ENCODE measurements at regions not wholly inside any gene's neighbourhood (a gene's known extent, or its start where the extent isn't known, plus 50 kb on each side); places are given as distances from the start of the nearest gene placed in this dataset.
A peak's percentile ranks its signal among the peaks of the same experiment; 100 is the strongest.

- no peak for DNase-seq
These were observed 84.8 kb upstream of the PAX6 start for GRCh38 chr11:31895926-31896325.

DNA sequence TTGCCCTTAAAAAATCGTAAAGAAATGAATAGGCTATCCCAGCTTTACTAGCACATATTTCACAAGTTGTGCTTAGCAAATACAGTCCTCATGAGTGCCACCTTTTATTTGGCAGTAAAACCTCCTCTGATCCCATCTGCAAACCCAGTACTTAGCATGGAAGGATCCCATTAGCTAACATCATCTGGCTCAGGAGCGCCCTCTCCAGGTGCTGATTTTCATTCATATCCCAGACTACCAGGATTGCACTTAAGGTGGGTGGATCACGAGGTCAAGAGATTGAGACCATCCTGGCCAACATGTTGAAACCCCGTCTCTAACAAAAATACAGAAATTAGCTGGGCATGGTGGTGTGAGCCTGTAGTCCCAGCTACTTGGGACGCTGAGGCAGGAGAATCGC, 76.1 kb upstream of the PAX6 start:
- DNase-seq: peak; percentile 5

DNA sequence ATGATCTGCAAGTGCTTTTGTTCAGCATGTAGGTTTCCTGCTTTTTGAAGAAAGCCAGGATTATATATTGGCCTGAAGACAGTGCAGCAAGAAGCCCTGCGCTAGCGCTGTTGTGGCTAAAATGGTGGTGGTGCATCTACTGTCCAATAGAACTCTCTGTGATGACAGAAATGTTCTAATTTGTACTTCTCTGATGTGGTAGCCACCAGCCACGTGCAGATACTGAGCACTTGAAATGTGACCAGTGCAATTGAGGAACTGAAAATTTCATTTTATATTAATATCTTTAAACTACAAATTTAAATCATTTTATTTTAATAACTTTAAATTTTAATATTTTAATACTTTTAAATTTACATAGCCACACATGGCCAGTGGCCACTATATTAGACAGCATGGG, 73.0 kb upstream of the PAX6 start:
- no peak for DNase-seq

DNA sequence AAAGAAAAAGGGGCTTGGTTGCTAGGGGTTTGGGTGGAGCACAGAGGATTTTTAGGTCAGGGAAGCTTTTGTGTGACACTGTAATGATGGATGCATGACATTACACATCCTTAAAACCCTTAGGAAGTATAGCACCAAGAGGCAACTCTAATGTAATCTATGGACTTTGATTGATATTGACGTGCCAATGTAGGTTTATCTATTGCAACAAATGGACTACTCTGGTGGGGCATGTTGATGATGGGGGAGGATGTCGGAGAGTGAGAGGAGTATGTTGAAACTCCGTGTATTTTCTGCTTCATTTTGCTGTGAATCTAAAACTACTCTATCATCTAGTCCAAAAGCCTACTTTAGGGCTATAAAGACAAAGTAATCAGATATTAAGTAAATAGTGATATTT, 72.3 kb upstream of the PAX6 start:
- no peak for DNase-seq

GRCh38 chr11:31882951-31883392, 71.8 kb upstream of the PAX6 start:
- peak; percentile 29 for DNase-seq

- DNase-seq: no peak
These were observed 70.7 kb upstream of the PAX6 start for GRCh38 chr11:31881825-31882224.

DNA sequence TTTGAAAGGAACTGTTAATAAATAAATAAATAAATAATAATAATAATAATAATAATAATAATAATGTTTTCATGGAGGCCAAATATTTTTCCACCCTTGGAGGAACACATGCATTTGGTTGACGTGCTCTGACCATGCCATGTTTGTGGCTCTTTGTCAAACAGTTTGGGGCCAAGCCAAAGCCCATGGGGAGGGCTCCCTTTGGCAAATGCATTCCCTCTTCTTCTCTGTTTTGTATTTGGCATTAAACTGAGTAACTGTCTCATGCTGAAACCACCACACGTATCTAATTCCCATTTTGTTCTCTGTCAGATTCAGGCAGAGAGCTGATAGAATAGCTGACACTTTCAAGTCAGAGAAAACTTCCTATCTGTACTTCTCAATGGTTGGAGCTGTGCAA, 68.6 kb upstream of the PAX6 start:
- no peak for DNase-seq

- DNase-seq: no peak
These were observed 66.7 kb upstream of the PAX6 start for GRCh38 chr11:31877863-31878262.

- no peak for DNase-seq
These were observed 66.0 kb upstream of the PAX6 start for GRCh38 chr11:31877083-31877482.

GRCh38 chr11:31875866-31876560, 64.9 kb upstream of the PAX6 start:
- peak; percentile 85 for DNase-seq

DNA sequence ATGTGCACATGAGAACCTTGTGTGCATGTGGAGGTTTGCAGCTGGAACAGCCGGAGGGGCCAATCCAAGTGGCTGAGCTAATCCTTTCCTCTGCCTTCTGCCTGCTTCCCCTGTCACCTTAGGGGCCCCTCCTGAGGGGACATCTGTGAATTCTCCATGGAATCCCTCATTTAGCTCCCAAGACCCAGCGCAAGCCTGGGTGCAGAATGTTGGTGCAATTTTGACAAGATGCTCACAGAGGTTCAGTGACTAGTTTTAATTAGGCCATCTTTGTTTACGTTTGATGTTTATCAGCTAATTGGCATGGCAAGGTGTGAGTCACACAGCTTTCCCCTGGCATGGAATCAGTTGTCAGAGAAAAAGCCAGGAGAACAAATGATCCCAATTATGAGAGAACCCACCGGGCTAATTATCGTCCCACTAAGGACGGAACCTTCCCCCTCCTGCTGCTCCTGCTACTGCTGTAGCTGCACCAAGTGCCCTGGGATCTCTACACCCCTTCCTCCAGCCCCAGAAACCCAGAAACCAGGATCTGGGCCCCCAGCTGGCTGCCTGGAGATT, 63.6 kb upstream of the PAX6 start:
- DNase-seq: peak; percentile 98

DNA sequence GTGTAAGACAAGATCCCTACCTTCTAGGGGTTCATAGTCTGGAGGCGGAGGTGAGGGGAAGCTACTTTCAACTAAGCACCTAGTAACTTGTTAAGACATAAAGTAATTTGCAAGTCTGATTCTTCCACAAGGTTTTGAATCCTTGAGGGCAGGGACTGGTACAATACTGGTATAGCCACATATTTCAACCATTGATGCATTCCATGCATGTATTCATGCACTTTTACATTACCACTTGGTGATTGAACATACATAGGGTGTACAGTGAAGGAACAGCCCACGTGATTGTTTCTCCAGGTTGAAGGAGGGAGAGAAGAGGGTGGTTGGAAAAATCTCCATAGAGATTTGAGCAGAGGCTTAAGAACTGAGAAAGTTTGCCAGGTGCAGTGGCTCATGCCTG, 62.0 kb upstream of the PAX6 start:
- no peak for DNase-seq

DNA sequence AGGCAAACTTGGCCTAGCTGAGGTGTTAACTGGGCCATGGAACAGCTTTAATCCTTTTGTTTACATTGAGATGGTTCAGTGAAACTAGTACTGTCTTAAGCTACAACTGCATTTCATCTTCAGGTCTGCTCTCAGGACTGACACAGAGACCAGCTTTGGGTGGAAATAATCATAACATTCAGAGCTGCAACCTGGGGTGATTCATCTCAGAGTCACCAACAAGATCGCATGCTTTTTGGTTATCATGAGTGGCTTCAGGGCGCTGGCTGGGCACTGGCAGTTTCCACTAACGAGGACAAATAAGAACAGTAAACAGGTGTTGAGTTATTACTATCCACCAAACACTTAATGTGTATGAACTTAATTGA, 60.9 kb upstream of the PAX6 start:
- DNase-seq: no peak

DNA sequence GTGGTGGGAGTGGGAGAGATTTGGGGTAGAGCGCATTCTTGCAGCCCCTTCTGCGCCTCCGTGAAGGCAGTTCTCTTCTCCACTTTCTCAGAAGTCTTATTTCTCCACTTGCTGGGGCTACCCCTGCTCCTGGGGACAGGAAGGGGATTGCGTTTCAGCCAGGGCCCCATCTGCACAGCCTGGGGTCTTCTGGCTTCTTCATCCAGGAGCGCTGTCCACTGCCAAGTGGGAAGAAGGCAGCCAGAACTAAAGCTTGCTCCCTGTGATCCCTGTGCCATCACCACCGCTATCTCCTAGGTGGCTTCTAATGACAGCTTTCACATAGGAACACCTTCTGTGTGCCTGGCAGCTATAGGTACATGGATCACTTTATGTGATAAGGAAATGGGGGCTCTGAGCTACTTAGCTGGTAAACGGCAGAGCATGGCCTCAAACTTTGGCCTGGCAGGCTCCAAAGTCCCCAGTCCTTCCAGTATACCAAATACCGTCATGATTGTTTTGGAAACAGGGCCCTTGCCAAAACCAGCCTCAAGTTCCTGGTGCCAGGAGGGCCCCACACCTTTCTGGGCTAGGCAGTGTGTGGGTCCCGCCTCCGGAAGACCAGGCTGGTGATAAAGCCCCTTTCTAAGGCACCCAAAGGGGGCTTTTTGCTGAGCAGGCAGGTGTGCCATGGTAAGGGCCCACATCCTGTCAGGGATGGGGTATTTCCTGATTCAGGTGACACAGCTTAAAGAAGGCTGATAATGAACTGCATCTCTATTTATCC, 60.4 kb upstream of the PAX6 start:
- no peak for DNase-seq

DNA sequence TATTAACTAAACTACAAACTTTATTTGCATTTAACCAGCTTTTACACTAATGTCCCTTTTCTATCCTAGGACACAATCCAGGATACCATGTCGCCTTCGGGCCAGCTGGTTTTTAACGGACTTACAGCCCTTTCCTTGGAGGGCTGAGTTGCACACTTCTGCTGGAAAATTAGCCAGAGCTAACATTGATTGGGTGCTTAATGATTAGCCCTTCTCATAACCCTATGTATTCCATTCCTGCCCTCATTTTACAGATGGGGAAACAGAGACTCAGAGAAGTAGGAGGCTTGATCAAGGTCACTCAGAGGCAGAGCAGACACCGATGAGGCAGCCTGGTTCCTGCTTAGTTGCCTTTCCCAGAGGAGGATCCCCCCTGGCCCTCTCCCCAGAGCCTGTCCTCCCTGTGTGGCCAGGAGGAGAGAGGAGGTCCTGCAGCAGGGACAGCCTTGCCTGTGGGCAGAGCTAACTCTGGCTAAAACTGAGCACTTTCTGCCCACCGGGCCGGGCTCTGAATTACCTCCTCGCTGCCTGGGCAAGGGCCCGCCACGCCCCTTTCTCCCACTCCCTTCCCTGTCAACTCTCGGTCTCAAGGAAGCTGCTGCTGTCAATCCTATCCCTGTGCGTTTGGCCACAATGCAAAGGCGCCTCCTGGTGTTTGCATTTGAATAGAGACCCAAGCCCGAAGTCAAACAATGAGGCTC, 59.6 kb upstream of the PAX6 start:
- peak; percentile 82 for DNase-seq

GRCh38 chr11:31869986-31870385, 58.9 kb upstream of the PAX6 start:
- DNase-seq: no peak

DNA sequence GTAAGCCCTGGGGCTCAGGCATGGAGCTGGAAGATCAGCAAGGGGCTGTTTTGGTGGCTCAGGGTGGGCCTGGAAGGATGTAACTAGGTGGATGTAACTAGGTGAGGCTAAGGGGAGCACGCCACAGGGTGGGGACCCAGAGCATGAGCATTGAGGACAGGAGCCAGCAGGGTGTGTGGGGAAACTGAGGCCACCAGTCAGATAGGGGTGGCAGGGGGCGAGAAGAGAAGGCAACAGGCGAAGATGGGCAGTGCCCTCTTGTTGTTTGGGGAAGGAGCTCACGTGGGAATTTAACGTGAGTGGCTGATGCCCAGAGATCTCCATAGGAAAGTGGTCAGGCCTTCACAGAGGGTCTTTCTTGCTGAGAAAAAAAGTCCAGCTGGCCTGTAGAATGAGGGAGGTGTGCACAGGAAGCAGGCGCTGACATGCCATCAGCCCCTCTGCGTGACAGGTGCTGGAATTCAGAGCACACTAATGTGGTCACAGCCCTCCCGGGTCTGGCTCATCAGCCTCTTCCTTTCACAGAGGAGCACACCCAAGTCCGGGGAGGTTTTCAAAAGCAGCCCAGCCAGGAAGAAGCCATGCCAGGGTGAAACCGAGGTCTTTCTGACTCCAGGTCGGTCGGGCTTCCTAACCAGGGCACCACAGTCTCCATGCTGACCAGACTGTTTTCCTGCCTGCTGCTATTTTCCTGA, 54.6 kb upstream of the PAX6 start:
- DNase-seq: no peak

- no peak for DNase-seq
These were observed 52.2 kb upstream of the PAX6 start for GRCh38 chr11:31863170-31863832.

DNA sequence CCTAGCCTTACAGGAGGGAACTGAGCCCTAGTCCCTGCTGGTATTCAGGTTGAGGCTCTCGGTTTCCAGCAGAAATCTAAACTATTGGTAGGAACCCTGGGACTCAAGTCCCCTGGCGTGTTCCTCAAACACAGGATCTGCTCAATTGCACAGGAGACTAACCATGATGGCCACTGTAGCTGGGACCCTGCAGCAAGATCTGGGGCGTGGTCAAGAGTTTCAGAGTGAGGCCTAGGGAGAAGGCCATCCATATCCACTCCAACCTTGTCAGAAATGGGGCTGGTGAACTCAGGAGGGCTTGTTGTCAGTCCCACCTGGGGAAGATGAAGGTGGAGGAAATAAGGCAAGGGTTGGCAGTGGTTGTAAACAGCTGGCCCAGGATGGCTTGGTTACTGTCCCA, 49.9 kb upstream of the PAX6 start:
- no peak for DNase-seq
